Neural progenitor cell (in vitro differentiated cells): ENCODE measurements at regions not wholly inside any gene's neighbourhood (a gene's known extent, or its start where the extent isn't known, plus 50 kb on each side); places are given as distances from the start of the nearest gene placed in this dataset.

ENCODE experiments used
- DNase-seq: peaks from one replicate; pipeline ENCODE4 v3.0.0-alpha.2; 2016; ENCODE audit warnings: low spot score
- H2AFZ ChIP-seq: fragments of 200-600 bp; sonication (generic); replicated peaks from 2 replicates; pipeline ENCODE4 v1.6.1; 2016; ENCODE audit warnings: antibody characterized with exemption
- H3F3A ChIP-seq: fragments of 200-600 bp; sonication (generic); 2 replicates; pipeline ENCODE4 v1.6.1; 2016; ENCODE audit warnings: antibody characterized with exemption, low read depth
- H3K27ac ChIP-seq: fragments of 200-600 bp; sonication (generic); 2 replicates; pipeline ENCODE4 v1.5.1; 2016; ENCODE audit warnings: mild to moderate bottlenecking
- H3K27me3 ChIP-seq: fragments of 200-600 bp; sonication (generic); 2 replicates; pipeline ENCODE4 v1.6.1; 2016; ENCODE audit warnings: mild to moderate bottlenecking, moderate library complexity
- H3K36me3 ChIP-seq: fragments of 200-600 bp; sonication (generic); 2 replicates; pipeline ENCODE4 v1.5.1; 2016
- H3K4me1 ChIP-seq: fragments of 200-600 bp; sonication (generic); 2 replicates; pipeline ENCODE4 v1.6.1; 2016; ENCODE audit warnings: mixed run types
- H3K4me2 ChIP-seq: fragments of 200-600 bp; sonication (generic); 2 replicates; pipeline ENCODE4 v1.6.1; 2016
- H3K4me3 ChIP-seq: fragments of 200-600 bp; sonication (generic); 2 replicates; pipeline ENCODE4 v1.5.1; 2016
- H3K79me2 ChIP-seq: fragments of 200-600 bp; sonication (generic); 2 replicates; pipeline ENCODE4 v1.6.1; 2016; ENCODE audit warnings: low read depth
- H3K9ac ChIP-seq: fragments of 200-600 bp; sonication (generic); 2 replicates; pipeline ENCODE4 v1.6.1; 2016
- H3K9me3 ChIP-seq: fragments of 200-600 bp; sonication (generic); 2 replicates; pipeline ENCODE4 v1.5.1; 2016; ENCODE audit warnings: low read depth
- H4K20me1 ChIP-seq: fragments of 200-600 bp; sonication (generic); 2 replicates; pipeline ENCODE4 v1.6.1; 2016; ENCODE audit warnings: low read depth
- H3K27ac Mint-ChIP-seq: 3 replicates; pipeline ENCODE4 v1.8.0; 2021; ENCODE audit warnings: mixed read lengths
- H3K27me3 Mint-ChIP-seq: 2 replicates; pipeline ENCODE4 v1.8.0; 2022; ENCODE audit warnings: low read depth, mild to moderate bottlenecking, inconsistent platforms, moderate library complexity, mixed read lengths; ENCODE audit not compliant: insufficient read depth
- H3K36me3 Mint-ChIP-seq: 3 replicates; pipeline ENCODE4 v1.8.0; 2021; ENCODE audit warnings: mixed read lengths
- H3K4me1 Mint-ChIP-seq: 3 replicates; pipeline ENCODE4 v1.8.0; 2021; ENCODE audit warnings: mixed read lengths
- H3K4me3 Mint-ChIP-seq: 3 replicates; pipeline ENCODE4 v1.8.0; 2021; ENCODE audit warnings: mild to moderate bottlenecking, moderate library complexity, mixed read lengths
- H3K9me3 Mint-ChIP-seq: 3 replicates; pipeline ENCODE4 v1.8.0; 2020; ENCODE audit warnings: mixed read lengths
- EZH2 ChIP-seq: fragments of 200-600 bp; sonication (generic); IDR thresholded peaks from 2 replicates; pipeline ENCODE4 v1.6.1; 2017; ENCODE audit warnings: antibody characterized with exemption, mild to moderate bottlenecking, moderate library complexity
- EZH2phosphoT487 ChIP-seq: fragments of 200-600 bp; sonication (generic); IDR thresholded peaks from 2 replicates; pipeline ENCODE4 v1.6.1; 2017; ENCODE audit warnings: antibody characterized with exemption
- TF ChIP-seq, protein P1 (sequence below): fragments of 200-600 bp; sonication (generic); IDR thresholded peaks from 2 replicates; pipeline ENCODE4 v1.5.1; 2017; ENCODE audit warnings: antibody characterized with exemption, mild to moderate bottlenecking

DNA sequence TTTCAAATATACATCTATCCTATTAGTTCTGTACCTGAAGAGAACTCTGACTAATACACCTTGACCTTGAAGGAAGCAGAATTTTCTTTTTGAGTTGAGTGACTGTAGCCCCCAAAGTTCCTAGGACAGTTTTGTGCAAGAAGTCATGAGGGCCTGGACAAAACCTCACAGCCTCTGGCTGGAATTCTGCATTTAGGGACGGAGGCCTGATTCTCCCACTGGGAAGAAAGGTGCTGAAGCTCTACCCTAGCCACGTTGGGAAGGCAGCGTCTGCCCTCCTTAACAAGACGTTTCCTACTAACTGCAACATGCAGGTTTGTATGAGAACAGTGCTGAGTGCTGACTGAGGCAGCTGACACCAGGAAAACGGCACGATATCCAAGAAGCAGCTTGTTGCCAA is 74.4 kb upstream of the ZCCHC2 start:
- Histone ChIP-seq H3K79me2 (no peaks in the 10 kb centered on the region), H3K4me2 (no peak overlapping the region), H3K9ac (no peak overlapping the region), H4K20me1 (no peaks in the 10 kb centered on the region), H3K4me1 (no peaks in the 10 kb centered on the region), H2AFZ (no peak overlapping the region), H3K9me3 (no peaks in the 10 kb centered on the region), H3K36me3 (no peaks in the 10 kb centered on the region), H3F3A (no peaks in the 10 kb centered on the region), H3K4me3 (no peak overlapping the region), H3K27me3 (no peaks in the 10 kb centered on the region), H3K27ac (no peak overlapping the region)
- no peak for DNase-seq
- peaks cover 6% of the 10 kb centered on the region for H3K27me3 Mint-ChIP-seq
- TF ChIP-seq EZH2phosphoT487 (no peak), EZH2 (no peak)
- TF ChIP-seq, protein P1, sequence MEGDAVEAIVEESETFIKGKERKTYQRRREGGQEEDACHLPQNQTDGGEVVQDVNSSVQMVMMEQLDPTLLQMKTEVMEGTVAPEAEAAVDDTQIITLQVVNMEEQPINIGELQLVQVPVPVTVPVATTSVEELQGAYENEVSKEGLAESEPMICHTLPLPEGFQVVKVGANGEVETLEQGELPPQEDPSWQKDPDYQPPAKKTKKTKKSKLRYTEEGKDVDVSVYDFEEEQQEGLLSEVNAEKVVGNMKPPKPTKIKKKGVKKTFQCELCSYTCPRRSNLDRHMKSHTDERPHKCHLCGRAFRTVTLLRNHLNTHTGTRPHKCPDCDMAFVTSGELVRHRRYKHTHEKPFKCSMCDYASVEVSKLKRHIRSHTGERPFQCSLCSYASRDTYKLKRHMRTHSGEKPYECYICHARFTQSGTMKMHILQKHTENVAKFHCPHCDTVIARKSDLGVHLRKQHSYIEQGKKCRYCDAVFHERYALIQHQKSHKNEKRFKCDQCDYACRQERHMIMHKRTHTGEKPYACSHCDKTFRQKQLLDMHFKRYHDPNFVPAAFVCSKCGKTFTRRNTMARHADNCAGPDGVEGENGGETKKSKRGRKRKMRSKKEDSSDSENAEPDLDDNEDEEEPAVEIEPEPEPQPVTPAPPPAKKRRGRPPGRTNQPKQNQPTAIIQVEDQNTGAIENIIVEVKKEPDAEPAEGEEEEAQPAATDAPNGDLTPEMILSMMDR: no peak
- no peak overlapping the region for H3K4me3 Mint-ChIP-seq
- no peaks in the 10 kb centered on the region for H3K36me3 Mint-ChIP-seq
- peaks cover 2% of the 10 kb centered on the region for H3K9me3 Mint-ChIP-seq
- H3K27ac Mint-ChIP-seq: no peak overlapping the region
- peaks cover 4% of the 10 kb centered on the region for H3K4me1 Mint-ChIP-seq

DNA sequence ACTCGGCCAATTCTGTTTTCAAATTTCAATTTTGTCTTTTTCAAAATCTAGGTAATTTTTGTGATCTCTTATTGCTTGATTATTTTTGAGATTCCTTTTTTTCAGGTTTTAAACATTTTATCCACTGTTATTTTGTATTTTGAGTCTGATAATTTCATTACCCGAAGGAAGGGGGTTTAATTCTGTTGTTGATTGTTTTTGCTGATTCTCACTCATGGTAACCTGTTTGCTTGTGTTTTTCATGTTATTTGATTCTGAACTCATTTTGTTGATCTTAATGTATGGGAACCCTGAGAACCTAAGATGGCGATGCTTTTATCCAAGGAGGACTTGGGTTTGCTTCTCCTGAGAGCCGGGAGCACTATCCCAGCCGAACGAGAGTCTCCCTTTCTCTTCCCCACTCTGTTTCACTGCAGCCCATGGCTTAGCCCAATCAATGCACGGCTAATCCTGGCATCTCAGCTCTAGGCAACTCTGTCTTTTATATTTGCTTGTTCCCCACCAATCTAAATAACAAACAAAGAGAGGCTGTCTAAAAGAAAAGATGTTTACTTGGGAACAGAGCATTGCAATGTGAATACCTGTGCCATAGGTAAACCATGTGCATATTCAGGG is 73.2 kb upstream of the ZCCHC2 start:
- Histone ChIP-seq H2AFZ (no peak overlapping the region), H3K4me3 (no peak overlapping the region), H4K20me1 (no peaks in the 10 kb centered on the region), H3K4me2 (no peak overlapping the region), H3K9ac (no peak overlapping the region), H3K4me1 (no peaks in the 10 kb centered on the region), H3K27me3 (no peaks in the 10 kb centered on the region), H3K36me3 (no peaks in the 10 kb centered on the region), H3K9me3 (no peaks in the 10 kb centered on the region), H3F3A (no peaks in the 10 kb centered on the region), H3K27ac (no peak overlapping the region), H3K79me2 (no peaks in the 10 kb centered on the region)
- peaks cover 8% of the 10 kb centered on the region for H3K27me3 Mint-ChIP-seq
- TF ChIP-seq EZH2phosphoT487 (no peak), EZH2 (no peak)
- TF ChIP-seq, protein P1: no peak
- no peaks in the 10 kb centered on the region for H3K36me3 Mint-ChIP-seq
- H3K4me3 Mint-ChIP-seq: no peak overlapping the region
- DNase-seq: no peak
- H3K9me3 Mint-ChIP-seq: peaks cover 2% of the 10 kb centered on the region
- no peak overlapping the region for H3K27ac Mint-ChIP-seq
- H3K4me1 Mint-ChIP-seq: peaks cover 4% of the 10 kb centered on the region

DNA sequence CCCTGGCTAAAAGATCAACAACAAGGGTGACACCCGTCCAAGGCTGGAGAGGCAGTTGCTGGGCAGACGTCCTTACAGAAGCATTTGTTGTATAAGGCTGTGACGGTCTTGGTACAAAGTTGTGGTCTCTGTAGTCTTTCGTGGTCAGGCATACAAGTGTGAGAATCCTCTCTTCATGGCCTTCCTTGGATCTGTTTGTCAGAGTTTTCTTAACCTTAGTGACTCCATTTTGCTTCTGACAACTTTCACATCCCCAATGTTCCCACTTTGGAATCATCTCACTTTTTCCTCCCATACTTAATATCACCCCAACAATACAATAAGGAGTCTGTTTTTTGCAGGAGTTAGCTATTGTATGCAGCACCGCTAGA is 72.7 kb upstream of the ZCCHC2 start:
- H3F3A ChIP-seq: no peaks in the 10 kb centered on the region
- no peak overlapping the region for H2AFZ ChIP-seq
- Mint-ChIP-seq H3K36me3 (no peaks in the 10 kb centered on the region), H3K27ac (no peak overlapping the region), H3K27me3 (peaks cover 8% of the 10 kb centered on the region), H3K4me3 (no peak overlapping the region), H3K9me3 (peaks cover 2% of the 10 kb centered on the region), H3K4me1 (peaks cover 4% of the 10 kb centered on the region)
- no peaks in the 10 kb centered on the region for H3K4me1 ChIP-seq
- no peak overlapping the region for H3K4me3 ChIP-seq
- H4K20me1 ChIP-seq: no peaks in the 10 kb centered on the region
- no peak overlapping the region for H3K9ac ChIP-seq
- DNase-seq: no peak
- H3K79me2 ChIP-seq: no peaks in the 10 kb centered on the region
- no peak for TF ChIP-seq EZH2
- no peak for TF ChIP-seq EZH2phosphoT487
- TF ChIP-seq, protein P1: no peak
- H3K27me3 ChIP-seq: no peaks in the 10 kb centered on the region
- no peak overlapping the region for H3K4me2 ChIP-seq
- no peak overlapping the region for H3K27ac ChIP-seq
- H3K36me3 ChIP-seq: no peaks in the 10 kb centered on the region
- H3K9me3 ChIP-seq: no peaks in the 10 kb centered on the region
